ELF-1 (cell line): ENCODE measurements at regions not wholly inside any gene's neighbourhood (a gene's known extent, or its start where the extent isn't known, plus 50 kb on each side); places are given as distances from the start of the nearest gene placed in this dataset.
"Not testable (repeated sequence)": the region's sequence is repeated elsewhere in the genome, so short reads cannot be mapped to it uniquely, and the experiment has no call there.

Experiments
- DNase-seq: peaks from one replicate; pipeline ENCODE4 v3.0.0-alpha.2; 2016; ENCODE audit warnings: low read depth, low spot score

DNA sequence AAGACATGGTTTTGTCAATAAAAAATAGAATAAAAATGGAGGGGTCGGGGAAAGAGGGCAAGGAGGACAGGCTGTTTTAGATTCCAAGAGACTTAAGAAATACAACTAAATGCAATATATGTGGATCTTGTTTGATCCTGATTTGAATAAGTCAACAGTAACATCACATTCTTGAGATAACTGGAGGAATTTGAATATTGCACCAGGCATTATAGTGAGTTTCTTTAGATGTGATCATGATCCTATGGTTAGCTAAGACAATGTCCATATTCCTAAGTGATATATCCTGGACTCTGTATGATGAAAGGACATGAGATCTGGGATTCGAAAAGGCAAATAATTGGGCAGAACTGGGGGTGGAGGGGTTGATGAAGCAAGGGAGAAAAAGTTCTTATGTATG, 311.8 kb downstream of the PLPP3 start:
- DNase-seq: no peak

DNA sequence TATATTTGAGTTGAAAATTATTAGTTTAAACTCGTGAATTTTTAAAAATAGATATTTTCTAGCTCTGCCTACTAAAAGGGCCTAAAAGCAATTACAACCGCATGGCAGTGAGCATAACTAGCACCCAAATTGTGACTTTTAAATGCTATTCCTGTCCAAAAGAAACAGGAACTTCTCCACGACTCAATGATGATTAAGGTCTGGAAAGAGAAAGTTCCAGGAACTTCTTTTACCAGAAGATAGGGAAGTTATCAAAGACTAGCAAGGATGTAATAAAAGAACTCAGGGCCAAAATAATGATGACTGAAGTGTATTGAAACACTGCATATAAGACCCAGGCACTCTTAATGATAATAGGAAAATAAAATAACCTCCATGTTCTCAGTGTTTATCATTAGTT, 313.0 kb downstream of the PLPP3 start:
- DNase-seq: no peak

- no peak for DNase-seq
These were observed 314.1 kb downstream of the PLPP3 start for GRCh38 chr1:56265216-56265615.

- no peak for DNase-seq
These were observed 315.5 kb downstream of the PLPP3 start for GRCh38 chr1:56263908-56264307.

- no peak for DNase-seq
These were observed 321.0 kb downstream of the PLPP3 start for GRCh38 chr1:56258371-56258770.

GRCh38 chr1:56257726-56258125, 321.6 kb downstream of the PLPP3 start:
- DNase-seq: no peak

- no peak for DNase-seq
These were observed 323.0 kb downstream of the PLPP3 start for GRCh38 chr1:56256153-56257000.

DNA sequence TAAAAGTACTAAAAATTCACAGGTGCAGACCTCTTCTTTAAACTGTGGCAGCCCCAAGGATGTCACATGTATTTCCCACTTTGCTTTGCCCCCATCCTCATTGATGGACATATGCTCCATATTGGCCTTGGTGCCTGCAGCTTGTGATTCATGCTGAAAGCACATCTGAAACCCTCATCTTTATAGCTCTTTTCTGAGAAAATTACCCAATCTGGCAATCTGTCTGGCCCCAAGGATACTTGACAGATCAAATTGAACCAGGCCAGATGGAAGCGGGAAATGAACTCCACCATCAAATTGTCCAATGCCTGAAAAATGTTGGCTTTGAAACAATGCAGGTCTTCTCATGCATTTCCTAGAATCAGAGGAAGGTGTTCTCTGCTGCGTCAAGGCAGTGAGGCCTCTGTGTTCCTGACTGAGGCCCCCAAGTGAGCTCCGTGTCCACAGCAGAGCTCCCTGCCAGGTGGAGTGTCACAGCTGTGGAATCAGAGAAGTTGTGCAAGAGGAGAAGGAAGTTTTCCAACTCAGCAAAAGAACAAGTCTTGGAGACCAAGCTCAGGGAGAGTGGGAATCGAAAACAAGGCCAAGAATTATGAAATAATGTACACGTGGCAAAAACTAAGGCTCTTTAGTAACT, 323.7 kb downstream of the PLPP3 start:
- DNase-seq: no peak

DNA sequence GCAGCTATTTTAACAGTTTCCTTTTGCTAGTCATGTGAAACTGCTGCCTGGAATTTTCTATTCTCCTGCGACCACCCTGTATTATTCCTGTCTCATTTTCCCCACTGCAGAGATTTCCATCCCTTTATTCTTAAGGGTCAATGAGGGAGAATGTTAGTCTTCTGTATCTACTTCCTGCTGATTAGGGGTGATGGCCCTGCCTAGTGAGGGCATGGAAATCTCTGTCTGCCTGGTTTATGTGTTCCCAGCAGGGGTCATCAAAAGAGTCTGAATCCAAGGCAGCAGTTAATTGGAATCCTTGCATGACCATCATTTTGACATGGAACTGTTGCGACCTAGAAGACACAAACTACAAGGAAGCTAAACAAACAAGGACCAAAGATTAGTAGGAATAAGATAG, 325.2 kb downstream of the PLPP3 start:
- DNase-seq: no peak

- DNase-seq: no peak
These were observed 328.6 kb downstream of the PLPP3 start for GRCh38 chr1:56250809-56251208.

GRCh38 chr1:56249234-56249633, 330.1 kb downstream of the PLPP3 start:
- no peak for DNase-seq

GRCh38 chr1:56248138-56248537, 331.2 kb downstream of the PLPP3 start:
- DNase-seq: no peak

DNA sequence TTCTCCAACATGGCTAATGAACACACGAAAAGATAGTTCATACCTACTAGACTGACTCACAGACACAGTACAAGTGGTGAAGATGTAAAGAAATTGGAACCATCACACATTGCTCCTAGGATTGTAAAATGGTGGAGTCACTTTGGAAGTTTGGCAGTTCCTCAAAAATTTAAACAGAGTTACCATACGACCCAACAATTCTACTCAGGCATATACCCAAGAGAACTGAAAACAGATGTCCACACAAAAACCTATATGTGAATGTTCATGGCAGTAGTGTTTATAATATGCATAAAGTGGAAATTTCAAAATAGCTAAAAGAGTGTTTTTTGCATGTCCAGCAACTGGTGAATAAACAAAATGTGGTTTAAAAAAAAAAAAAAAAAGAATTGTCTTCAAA, 332.6 kb downstream of the PLPP3 start:
- not testable (repeated sequence) for DNase-seq

GRCh38 chr1:56240400-56240799, 339.0 kb downstream of the PLPP3 start:
- no peak for DNase-seq

DNA sequence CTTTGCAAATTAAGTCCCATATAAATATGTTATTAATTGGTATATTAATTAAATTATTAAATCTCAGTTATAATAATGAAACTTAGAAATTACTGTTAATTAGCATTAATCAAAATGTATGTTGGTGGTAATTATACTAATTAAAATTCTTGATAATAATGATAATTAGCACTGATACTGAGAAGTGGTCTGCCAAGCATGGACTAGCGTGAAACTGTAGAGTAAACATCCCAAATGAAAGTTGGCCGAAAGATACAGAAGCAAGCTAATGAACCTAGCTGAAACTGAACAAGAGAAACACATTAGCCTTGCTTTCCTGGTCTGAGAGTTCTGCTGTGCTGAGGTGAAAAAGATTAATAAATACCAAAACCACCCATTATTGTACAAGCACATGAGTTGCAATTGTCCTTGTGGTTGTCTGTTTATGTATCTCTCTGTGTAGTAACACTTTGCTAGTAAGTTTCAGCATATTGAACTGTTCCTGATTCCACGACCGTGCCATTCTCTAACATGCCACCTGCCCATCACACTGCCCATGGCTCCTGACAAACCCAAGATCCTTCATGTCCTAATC, 341.8 kb downstream of the PLPP3 start:
- no peak for DNase-seq

DNA sequence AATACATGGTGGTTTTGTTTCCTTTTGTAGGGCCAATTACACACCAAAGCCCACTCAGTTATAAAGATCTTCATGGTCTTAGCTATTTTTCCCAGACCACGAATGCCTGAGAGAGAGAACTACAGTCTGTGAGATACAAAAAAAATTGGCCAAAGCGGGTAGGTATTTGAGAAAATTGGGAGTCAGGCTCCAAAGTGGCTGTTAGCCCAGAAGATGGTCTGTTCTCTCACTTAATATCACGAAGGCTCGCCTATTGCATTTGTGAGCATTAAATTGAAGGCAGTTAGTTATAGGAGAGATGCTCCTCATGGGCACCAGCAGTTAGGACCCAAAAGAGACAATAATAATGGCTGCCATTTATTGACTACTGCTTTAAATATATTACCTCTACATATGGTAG, 342.7 kb downstream of the PLPP3 start:
- DNase-seq: no peak

GRCh38 chr1:56235909-56236510, 343.4 kb downstream of the PLPP3 start:
- peak; percentile 65 for DNase-seq

GRCh38 chr1:56229186-56229585, 350.2 kb downstream of the PLPP3 start:
- peak; percentile 13 for DNase-seq

GRCh38 chr1:56227886-56228285, 351.5 kb downstream of the PLPP3 start:
- DNase-seq: no peak

- no peak for DNase-seq
These were observed 352.0 kb downstream of the PLPP3 start for GRCh38 chr1:56227401-56227800.

DNA sequence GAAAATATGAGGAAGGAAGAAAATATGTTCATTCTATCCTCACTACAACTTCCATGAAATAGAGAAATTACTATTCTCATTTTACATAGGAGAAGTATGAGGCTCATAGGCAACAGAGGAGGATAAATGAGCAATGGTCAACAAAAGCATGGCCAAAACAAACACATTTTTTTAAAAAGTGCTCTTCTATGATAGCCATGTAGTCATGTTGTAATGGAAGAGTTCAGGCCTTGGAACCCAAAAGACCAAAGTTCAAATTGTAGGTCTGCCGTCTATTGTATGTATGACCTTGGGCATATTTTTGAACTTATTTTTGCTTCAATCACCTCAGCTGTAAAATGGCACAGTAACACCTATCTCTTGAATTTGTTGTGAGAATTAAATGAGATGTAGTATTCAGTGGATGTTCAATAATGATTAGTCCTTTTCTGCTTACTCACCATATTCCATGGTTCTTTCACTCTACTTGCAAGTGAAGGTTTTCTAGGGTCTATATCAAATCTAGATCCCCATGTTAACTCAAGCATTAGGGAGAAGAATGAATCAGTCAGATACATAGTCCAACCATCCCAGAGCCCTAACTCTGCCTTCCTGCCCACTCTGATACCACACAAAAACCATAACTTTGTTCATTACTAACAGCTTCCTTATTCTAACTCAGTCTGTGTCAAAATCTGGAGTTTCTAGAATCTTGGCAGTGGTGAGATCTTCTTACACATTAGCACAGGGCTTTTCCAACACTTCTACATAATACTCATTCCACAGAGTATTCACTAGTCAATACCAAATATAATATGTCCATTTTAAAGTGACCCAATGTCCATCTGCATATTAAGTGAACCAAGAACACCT, 353.2 kb downstream of the PLPP3 start:
- no peak for DNase-seq

DNA sequence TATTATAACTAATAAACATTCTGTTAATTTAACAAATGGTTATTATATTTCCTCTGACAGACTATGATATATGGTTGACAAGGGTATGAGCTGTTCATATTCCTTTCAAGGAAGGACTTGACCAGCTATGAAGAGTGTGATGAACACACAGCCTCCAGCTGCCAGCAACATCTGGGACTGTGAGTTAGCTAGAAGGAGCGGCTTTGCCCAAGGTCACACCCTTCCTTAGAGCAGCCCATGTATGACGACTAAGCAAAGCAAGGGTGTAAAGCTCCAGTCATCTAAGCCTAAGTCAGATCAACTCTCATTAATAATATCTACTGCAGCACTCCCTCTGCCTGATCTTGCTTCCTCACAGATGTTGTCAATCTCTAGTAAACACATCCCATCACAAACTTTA, 355.4 kb downstream of the PLPP3 start:
- DNase-seq: no peak
